Parathyroid adenoma (tissue), 2 donors: ENCODE measurements at regions not wholly inside any gene's neighbourhood (a gene's known extent, or its start where the extent isn't known, plus 50 kb on each side); places are given as distances from the start of the nearest gene placed in this dataset.

Source experiments
- H2AFZ ChIP-seq: fragments of 300-600 bp; sonication (generic); one replicate; pipeline ENCODE4 v1.7.0; 2017; ENCODE audit warnings: antibody characterized with exemption, mild to moderate bottlenecking
- H3K27ac ChIP-seq: fragments of 300-600 bp; sonication (generic); one replicate; pipeline ENCODE4 v1.7.0; 2017
- H3K27me3 ChIP-seq: fragments of 300-600 bp; sonication (generic); one replicate; pipeline ENCODE4 v1.7.0; 2017; ENCODE audit warnings: low read length; ENCODE audit not compliant: control insufficient read depth, insufficient read depth
- H3K36me3 ChIP-seq: fragments of 300-600 bp; sonication (generic); one replicate; pipeline ENCODE4 v1.7.0; 2017; ENCODE audit warnings: low read length; ENCODE audit not compliant: control insufficient read depth, insufficient read depth
- H3K4me1 ChIP-seq: fragments of 300-600 bp; sonication (generic); one replicate; pipeline ENCODE4 v1.7.0; 2017; ENCODE audit warnings: control low read depth
- H3K4me2 ChIP-seq: fragments of 300-600 bp; sonication (generic); one replicate; pipeline ENCODE4 v1.7.0; 2017; ENCODE audit warnings: low read length
- H3K4me3 ChIP-seq: fragments of 300-600 bp; sonication (generic); one replicate; pipeline ENCODE4 v1.7.0; 2017; ENCODE audit warnings: low read depth, low read length
- H3K79me2 ChIP-seq: fragments of 300-600 bp; sonication (generic); one replicate; pipeline ENCODE4 v1.7.0; 2017; ENCODE audit warnings: control low read depth
- H3K9ac ChIP-seq: fragments of 300-600 bp; sonication (generic); one replicate; pipeline ENCODE4 v1.7.0; 2017; ENCODE audit warnings: mild to moderate bottlenecking
- H3K9me3 ChIP-seq: fragments of 300-600 bp; sonication (generic); one replicate; pipeline ENCODE4 v1.7.0; 2017; ENCODE audit warnings: low read length; ENCODE audit not compliant: control insufficient read depth
- CTCF ChIP-seq: fragments of 300-600 bp; sonication (generic); IDR thresholded peaks from one replicate; pipeline ENCODE4 v1.7.0; 2017; ENCODE audit warnings: antibody characterized with exemption, mild to moderate bottlenecking
- donor health status: primary hyperparathyroidism.

DNA sequence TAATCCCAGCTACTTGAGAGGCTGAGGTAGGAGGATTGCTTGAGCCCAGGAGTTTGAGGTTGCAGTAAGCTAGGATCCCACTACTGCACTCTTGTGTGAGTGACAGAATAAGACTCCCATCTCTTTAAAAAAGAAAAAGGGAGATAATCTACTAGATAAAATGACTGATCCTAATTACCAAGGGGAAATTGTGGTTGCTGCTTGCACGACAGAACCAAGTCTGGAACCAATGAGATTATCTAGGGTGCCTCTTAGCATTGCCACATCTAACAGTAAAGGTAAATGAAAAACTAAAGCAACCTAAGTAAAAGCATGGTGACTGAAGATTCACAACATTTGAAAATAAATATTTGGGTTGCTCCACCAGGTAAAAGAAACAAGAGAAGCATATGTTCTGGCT lies 185.1 kb downstream of the PDHA2 start:
- H3K4me1 ChIP-seq, result no peaks in the 10 kb centered on the region
- H3K4me2 ChIP-seq, result no peak overlapping the region
- H3K36me3 ChIP-seq, result no peaks in the 10 kb centered on the region
- no peaks in the 10 kb centered on the region for H3K27me3 ChIP-seq
- no peak for TF ChIP-seq CTCF
- no peak overlapping the region for H3K4me3 ChIP-seq
- no peaks in the 10 kb centered on the region for H3K9me3 ChIP-seq
- no peak overlapping the region for H3K27ac ChIP-seq
- no peak overlapping the region for H3K9ac ChIP-seq
- H2AFZ ChIP-seq, result no peak overlapping the region
- H3K79me2 ChIP-seq, result no peaks in the 10 kb centered on the region

GRCh38 chr4:96035727-96036126 lies 195.8 kb downstream of the PDHA2 start:
- Histone ChIP-seq H2AFZ (no peak overlapping the region), H3K79me2 (no peaks in the 10 kb centered on the region), H3K27me3 (no peaks in the 10 kb centered on the region), H3K9me3 (no peaks in the 10 kb centered on the region), H3K27ac (no peak overlapping the region), H3K4me3 (no peak overlapping the region), H3K4me1 (no peaks in the 10 kb centered on the region), H3K4me2 (no peak overlapping the region), H3K9ac (no peak overlapping the region), H3K36me3 (no peaks in the 10 kb centered on the region)
- no peak for TF ChIP-seq CTCF

- H3K27ac ChIP-seq, result no peak overlapping the region
- H3K27me3 ChIP-seq, result no peaks in the 10 kb centered on the region
- no peak overlapping the region for H3K9ac ChIP-seq
- no peak overlapping the region for H3K4me2 ChIP-seq
- H3K4me3 ChIP-seq, result no peak overlapping the region
- H3K4me1 ChIP-seq, result no peaks in the 10 kb centered on the region
- no peaks in the 10 kb centered on the region for H3K79me2 ChIP-seq
- no peaks in the 10 kb centered on the region for H3K36me3 ChIP-seq
- no peak for TF ChIP-seq CTCF
- H3K9me3 ChIP-seq, result no peaks in the 10 kb centered on the region
- H2AFZ ChIP-seq, result no peak overlapping the region
These were observed 196.9 kb downstream of the PDHA2 start for GRCh38 chr4:96036781-96037180.

- Histone ChIP-seq H3K36me3 (no peaks in the 10 kb centered on the region), H3K4me3 (no peak overlapping the region), H3K4me2 (no peak overlapping the region), H3K27ac (no peak overlapping the region), H3K9ac (no peak overlapping the region), H3K79me2 (no peaks in the 10 kb centered on the region), H3K9me3 (no peaks in the 10 kb centered on the region), H2AFZ (no peak overlapping the region), H3K27me3 (no peaks in the 10 kb centered on the region), H3K4me1 (no peaks in the 10 kb centered on the region)
- no peak for TF ChIP-seq CTCF
These were observed 197.8 kb downstream of the PDHA2 start for GRCh38 chr4:96037705-96038104.

GRCh38 chr4:96039217-96039616 lies 199.3 kb downstream of the PDHA2 start:
- H3K79me2 ChIP-seq, result no peaks in the 10 kb centered on the region
- H2AFZ ChIP-seq, result no peak overlapping the region
- no peak overlapping the region for H3K9ac ChIP-seq
- no peak overlapping the region for H3K27ac ChIP-seq
- no peak overlapping the region for H3K4me3 ChIP-seq
- no peaks in the 10 kb centered on the region for H3K9me3 ChIP-seq
- no peak overlapping the region for H3K4me2 ChIP-seq
- H3K27me3 ChIP-seq, result no peaks in the 10 kb centered on the region
- no peaks in the 10 kb centered on the region for H3K36me3 ChIP-seq
- TF ChIP-seq CTCF, result no peak
- no peaks in the 10 kb centered on the region for H3K4me1 ChIP-seq
